HFFc6 (cell line): ENCODE measurements at regions not wholly inside any gene's neighbourhood (a gene's known extent, or its start where the extent isn't known, plus 50 kb on each side); places are given as distances from the start of the nearest gene placed in this dataset.

Experiments
- DNase-seq: peaks from one replicate; pipeline ENCODE4 v3.0.0-alpha.2; 2018
- H3K27ac Mint-ChIP-seq: 2 replicates; pipeline ENCODE4 v1.8.0; 2020; ENCODE audit warnings: mild to moderate bottlenecking, mixed read lengths
- H3K27me3 Mint-ChIP-seq: 2 replicates; pipeline ENCODE4 v1.8.0; 2021; ENCODE audit warnings: mild to moderate bottlenecking, moderate library complexity, mixed read lengths; ENCODE audit not compliant: insufficient read depth
- H3K36me3 Mint-ChIP-seq: 2 replicates; pipeline ENCODE4 v1.8.0; 2021; ENCODE audit warnings: low read depth, mixed read lengths
- H3K4me1 Mint-ChIP-seq: 2 replicates; pipeline ENCODE4 v1.8.0; 2020; ENCODE audit warnings: low read depth, mixed read lengths
- H3K4me3 Mint-ChIP-seq: 2 replicates; pipeline ENCODE4 v1.8.0; 2020; ENCODE audit warnings: mild to moderate bottlenecking, moderate library complexity, mixed read lengths
- H3K9me3 Mint-ChIP-seq: 2 replicates; pipeline ENCODE4 v1.8.0; 2020; ENCODE audit warnings: mild to moderate bottlenecking, mixed read lengths
- TF ChIP-seq, protein P1 (sequence below): fragments of 200-600 bp; sonication (generic); IDR thresholded peaks from 2 replicates; pipeline ENCODE4 v1.5.0; 2021; ENCODE audit warnings: antibody characterized with exemption, mild to moderate bottlenecking

DNA sequence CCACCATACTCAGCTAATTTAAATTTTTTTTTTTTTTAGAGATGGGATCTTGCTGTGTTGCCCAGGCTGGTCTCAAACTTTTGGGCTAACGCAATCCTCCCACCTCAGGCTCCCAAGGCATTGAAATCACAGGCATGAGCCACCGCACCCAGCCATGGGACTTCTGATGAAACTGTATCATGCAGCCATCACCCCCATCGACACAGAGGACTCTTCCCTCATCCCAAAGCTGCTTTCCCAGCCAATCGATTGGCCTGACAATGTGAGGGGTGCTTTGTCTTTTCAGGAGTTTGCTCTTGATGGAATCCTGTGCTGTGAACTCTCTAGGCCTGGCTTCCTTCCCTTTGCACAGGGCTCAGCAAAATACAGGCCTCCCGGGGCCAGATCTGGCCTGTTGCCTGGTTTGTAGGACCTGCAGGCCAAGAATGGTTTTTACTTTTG, 59.6 kb upstream of the NCOR2 start:
- H3K27ac Mint-ChIP-seq = no peak overlapping the region

DNA sequence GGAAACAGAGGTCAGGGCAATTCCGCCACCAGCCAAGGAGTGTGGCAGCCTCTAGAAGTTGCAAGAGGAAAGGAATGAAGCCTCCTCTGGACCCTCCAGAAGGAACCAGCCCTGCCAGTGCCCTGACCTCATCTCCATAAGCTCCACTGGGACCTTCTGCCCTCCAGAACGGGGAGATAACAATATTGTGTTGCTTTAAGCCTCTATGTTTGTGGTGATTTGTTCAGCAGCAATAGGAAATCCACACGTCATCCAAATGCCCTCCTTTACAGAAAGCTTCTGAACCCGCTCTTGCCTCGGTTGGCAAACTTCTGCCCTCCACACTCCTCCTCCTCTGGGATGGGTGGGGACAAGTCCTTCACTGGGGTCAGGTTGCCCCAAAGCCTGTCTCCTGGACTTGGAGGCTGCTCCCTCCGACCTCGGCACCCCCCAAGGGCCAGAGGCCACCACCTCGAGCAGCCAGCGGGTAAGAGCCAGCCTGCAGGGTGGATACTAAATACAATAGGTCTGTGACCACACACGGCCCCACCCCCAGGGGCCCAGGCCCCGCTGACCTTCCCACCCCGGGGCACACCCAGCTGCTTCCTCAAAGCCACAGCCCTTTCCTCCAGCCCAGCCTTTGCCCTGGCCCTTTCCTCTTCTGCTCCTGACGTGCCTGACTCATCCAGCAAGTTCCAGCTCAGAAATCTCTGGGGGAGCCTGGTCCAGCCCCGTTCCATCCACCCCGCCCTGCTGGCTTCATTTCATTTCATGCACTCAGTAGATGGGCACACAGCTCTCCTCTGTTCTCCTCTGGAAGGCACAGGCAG, 58.7 kb upstream of the NCOR2 start:
- Mint-ChIP-seq H3K27me3 (peaks cover 2% of the 10 kb centered on the region), H3K9me3 (no peaks in the 10 kb centered on the region), H3K4me3 (no peak overlapping the region), H3K4me1 (peaks cover 24% of the 10 kb centered on the region), H3K36me3 (no peaks in the 10 kb centered on the region), H3K27ac (peak overlapping the region; percentile 40)
- DNase-seq = peak; percentile 38
- TF ChIP-seq, protein P1, sequence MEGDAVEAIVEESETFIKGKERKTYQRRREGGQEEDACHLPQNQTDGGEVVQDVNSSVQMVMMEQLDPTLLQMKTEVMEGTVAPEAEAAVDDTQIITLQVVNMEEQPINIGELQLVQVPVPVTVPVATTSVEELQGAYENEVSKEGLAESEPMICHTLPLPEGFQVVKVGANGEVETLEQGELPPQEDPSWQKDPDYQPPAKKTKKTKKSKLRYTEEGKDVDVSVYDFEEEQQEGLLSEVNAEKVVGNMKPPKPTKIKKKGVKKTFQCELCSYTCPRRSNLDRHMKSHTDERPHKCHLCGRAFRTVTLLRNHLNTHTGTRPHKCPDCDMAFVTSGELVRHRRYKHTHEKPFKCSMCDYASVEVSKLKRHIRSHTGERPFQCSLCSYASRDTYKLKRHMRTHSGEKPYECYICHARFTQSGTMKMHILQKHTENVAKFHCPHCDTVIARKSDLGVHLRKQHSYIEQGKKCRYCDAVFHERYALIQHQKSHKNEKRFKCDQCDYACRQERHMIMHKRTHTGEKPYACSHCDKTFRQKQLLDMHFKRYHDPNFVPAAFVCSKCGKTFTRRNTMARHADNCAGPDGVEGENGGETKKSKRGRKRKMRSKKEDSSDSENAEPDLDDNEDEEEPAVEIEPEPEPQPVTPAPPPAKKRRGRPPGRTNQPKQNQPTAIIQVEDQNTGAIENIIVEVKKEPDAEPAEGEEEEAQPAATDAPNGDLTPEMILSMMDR = no peak

More for the DNA sequence above, 59.6 kb upstream of the NCOR2 start:
- Mint-ChIP-seq H3K27me3 (peaks cover 2% of the 10 kb centered on the region; the same call in 1 of the 2 replicates), H3K36me3 (no peaks in the 10 kb centered on the region), H3K4me3 (no peak overlapping the region), H3K9me3 (no peaks in the 10 kb centered on the region), H3K4me1 (peaks cover 19% of the 10 kb centered on the region)
- TF ChIP-seq, protein P1 = no peak
- DNase-seq = no peak

DNA sequence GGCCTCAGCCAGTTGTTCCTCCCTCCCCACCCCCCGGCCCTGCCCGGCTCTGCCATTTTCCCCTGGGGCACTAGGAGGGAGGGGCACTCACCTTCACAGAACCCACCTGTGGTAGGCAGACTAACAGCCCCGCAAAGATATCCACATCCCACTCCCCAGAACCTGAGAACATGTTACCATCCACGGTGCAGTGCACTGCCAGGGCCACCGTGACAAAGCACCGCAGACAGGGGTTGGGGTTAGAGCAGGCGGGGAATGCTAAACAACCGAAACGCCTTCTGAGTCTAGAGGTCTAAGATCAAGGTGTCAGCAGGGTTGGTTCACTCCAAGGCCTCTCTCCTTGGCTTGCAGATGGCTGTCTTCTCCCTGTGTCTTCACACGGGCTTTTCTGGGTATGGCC, 57.4 kb upstream of the NCOR2 start:
- H3K4me1 Mint-ChIP-seq = peaks cover 29% of the 10 kb centered on the region
- peaks cover 2% of the 10 kb centered on the region for H3K27me3 Mint-ChIP-seq
- DNase-seq = no peak
- H3K27ac Mint-ChIP-seq = no peak overlapping the region
- H3K4me3 Mint-ChIP-seq = no peak overlapping the region
- no peaks in the 10 kb centered on the region for H3K36me3 Mint-ChIP-seq
- H3K9me3 Mint-ChIP-seq = no peaks in the 10 kb centered on the region
- TF ChIP-seq, protein P1 = no peak

DNA sequence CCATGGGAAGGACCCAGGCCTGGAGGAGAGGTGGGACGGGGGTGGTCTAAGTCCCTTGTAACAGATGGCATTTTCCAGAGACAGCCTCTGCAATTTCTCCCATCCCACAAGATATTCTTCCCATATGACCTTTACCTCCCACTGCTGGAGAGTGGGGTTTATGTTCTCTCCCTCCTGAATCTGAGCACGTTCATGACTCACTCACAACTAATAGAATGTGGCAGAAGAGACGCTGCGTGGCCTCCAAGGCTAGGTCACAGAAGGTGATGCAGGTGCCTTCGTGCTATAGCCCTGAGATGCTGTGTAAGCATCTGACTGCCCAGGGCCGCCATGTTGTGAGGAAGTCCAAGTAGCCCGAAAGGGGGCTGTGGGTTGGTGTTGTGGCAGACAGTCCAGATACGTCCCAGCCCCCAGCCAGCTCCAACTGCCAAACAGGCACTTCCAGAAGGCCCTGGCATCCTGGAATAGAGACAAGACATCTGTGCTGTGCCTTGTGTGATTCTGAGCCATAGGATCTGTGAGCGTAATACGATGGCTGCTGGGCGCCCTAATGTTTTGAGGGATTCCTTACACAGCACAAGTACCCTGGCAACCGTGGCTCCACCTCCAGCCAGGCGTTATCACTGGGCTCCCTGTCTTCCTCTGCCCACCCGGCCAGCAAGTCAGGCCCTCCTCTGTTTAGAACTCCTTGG, 56.1 kb upstream of the NCOR2 start:
- no peak overlapping the region for H3K27ac Mint-ChIP-seq
- no peak for DNase-seq
- H3K4me3 Mint-ChIP-seq = no peak overlapping the region
- TF ChIP-seq, protein P1 = no peak
- peaks cover 29% of the 10 kb centered on the region for H3K4me1 Mint-ChIP-seq
- peaks cover 3% of the 10 kb centered on the region for H3K27me3 Mint-ChIP-seq
- H3K9me3 Mint-ChIP-seq = no peaks in the 10 kb centered on the region
- H3K36me3 Mint-ChIP-seq = no peaks in the 10 kb centered on the region

DNA sequence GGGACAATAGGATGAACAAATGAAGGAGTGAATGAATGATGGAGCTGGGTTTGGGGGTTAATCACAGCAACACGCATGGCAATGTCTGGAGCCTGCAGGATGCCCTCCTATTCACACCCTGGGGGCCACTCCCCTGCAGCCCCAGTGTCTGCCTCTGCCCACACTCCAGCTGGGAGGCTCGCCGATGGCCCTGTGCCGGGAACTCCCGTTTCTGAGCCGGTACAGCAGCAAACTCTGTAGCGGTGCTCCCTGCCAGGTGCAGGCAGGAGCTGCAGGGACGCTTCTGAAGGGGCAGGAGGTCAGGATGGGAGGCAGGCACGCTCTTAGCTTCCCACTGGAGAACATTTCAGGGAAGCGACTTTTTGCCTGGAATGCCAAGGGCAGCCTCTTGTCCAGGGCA, 55.4 kb upstream of the NCOR2 start:
- no peak overlapping the region for H3K4me3 Mint-ChIP-seq
- peaks cover 29% of the 10 kb centered on the region for H3K4me1 Mint-ChIP-seq
- peaks cover 9% of the 10 kb centered on the region for H3K27me3 Mint-ChIP-seq
- H3K36me3 Mint-ChIP-seq = no peaks in the 10 kb centered on the region
- no peaks in the 10 kb centered on the region for H3K9me3 Mint-ChIP-seq
- TF ChIP-seq, protein P1 = no peak
- DNase-seq = no peak
- no peak overlapping the region for H3K27ac Mint-ChIP-seq
